ENCODE measurements at regions not wholly inside any gene's neighbourhood (a gene's known extent, or its start where the extent isn't known, plus 50 kb on each side); places are given as distances from the start of the nearest gene placed in this dataset.

GRCh38 chr1:213750231-213751063 lies 237.3 kb upstream of the PROX1 start:
- Histone ChIP-seq H3K4me3 (ENCODE audit: low read length) (no peak overlapping the region), H3K27ac (ENCODE audit: low read length) (no peak overlapping the region), H3K4me1 (ENCODE audit: insufficient read depth, low read length) (no peaks in the 10 kb centered on the region), H3K27me3 (ENCODE audit: insufficient read depth, low read length) (no peaks in the 10 kb centered on the region), H3K9me3 (ENCODE audit: insufficient read depth, low read depth, low read length) (no peaks in the 10 kb centered on the region), H3K9ac (ENCODE audit: low read depth, low read length) (no peak overlapping the region), H3K36me3 (ENCODE audit: insufficient read depth, low read depth, low read length) (no peaks in the 10 kb centered on the region)

- no peaks in the 10 kb centered on the region for H3K36me3 ChIP-seq (ENCODE audit: insufficient read depth, low read depth, low read length)
- H3K4me3 ChIP-seq (ENCODE audit: low read length) = no peak overlapping the region
- no peaks in the 10 kb centered on the region for H3K27me3 ChIP-seq (ENCODE audit: insufficient read depth, low read length)
- H3K4me1 ChIP-seq (ENCODE audit: insufficient read depth, low read length) = no peaks in the 10 kb centered on the region
- H3K9me3 ChIP-seq (ENCODE audit: insufficient read depth, low read depth, low read length) = no peaks in the 10 kb centered on the region
- H3K9ac ChIP-seq (ENCODE audit: low read depth, low read length) = no peak overlapping the region
- no peak overlapping the region for H3K27ac ChIP-seq (ENCODE audit: low read length)
Measured at GRCh38 chr1:213751064-213751397, 236.7 kb upstream of the PROX1 start.

GRCh38 chr1:213759359-213760181 lies 228.2 kb upstream of the PROX1 start:
- no peak overlapping the region for H3K27ac ChIP-seq (ENCODE audit: low read length)
- peaks cover 10% of the 10 kb centered on the region for H3K4me1 ChIP-seq (ENCODE audit: insufficient read depth, low read length)
- H3K4me3 ChIP-seq (ENCODE audit: low read length) = no peak overlapping the region
- no peak overlapping the region for H3K9ac ChIP-seq (ENCODE audit: low read depth, low read length)
- no peaks in the 10 kb centered on the region for H3K36me3 ChIP-seq (ENCODE audit: insufficient read depth, low read depth, low read length)
- no peaks in the 10 kb centered on the region for H3K9me3 ChIP-seq (ENCODE audit: insufficient read depth, low read depth, low read length)
- H3K27me3 ChIP-seq (ENCODE audit: insufficient read depth, low read length) = no peaks in the 10 kb centered on the region

DNA sequence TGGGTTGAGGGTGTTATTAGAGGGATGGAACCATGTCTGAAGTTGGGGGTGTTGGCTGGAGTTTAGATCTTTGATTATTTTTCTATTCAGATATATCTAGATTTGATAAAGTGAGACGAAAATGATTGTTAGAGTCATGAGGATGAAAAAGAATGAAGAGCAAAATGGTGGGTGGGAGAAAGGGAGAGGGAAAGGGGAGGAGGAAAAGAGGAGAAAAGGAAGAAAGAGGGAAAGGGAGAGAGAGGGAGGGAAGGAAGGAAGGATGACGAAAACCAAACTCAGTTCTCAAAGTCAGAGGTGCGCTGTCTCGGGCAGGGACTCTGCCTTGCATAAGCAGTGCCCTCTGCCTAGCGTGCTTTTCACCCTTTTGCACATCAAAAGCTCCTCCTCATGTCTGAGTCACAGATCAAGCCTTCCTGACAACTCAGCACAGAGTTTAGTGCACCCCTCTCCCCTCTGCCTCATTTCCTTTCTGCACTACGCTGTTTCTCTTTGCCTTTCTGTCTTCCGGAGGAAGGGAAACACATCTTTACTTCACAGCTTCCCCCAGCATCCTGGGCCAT lies 225.8 kb upstream of the PROX1 start:
- Histone ChIP-seq H3K9me3 (ENCODE audit: insufficient read depth, low read depth, low read length) (no peaks in the 10 kb centered on the region), H3K36me3 (ENCODE audit: insufficient read depth, low read depth, low read length) (no peaks in the 10 kb centered on the region), H3K27ac (ENCODE audit: low read length) (no peak overlapping the region), H3K4me3 (ENCODE audit: low read length) (no peak overlapping the region), H3K9ac (ENCODE audit: low read depth, low read length) (no peak overlapping the region), H3K4me1 (ENCODE audit: insufficient read depth, low read length) (peaks cover 10% of the 10 kb centered on the region), H3K27me3 (ENCODE audit: insufficient read depth, low read length) (no peaks in the 10 kb centered on the region)

DNA sequence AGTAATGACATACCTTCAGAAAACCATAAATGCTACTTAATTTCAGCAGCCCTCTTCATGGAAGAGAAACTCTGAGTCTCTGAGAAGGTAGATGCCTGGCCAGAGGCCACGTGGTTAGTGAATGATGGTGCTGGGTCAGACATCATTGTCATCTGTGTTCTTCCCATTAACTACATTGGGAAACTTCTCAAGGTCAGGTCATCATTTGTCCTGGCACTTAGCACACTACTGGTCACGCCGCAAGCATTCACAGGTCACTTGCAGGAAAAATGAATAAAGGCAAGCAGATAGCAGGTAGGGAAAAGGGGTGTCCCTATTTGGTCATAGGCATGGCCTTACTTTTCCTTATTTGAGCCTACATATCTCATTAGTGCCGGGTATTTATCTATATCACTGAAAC lies 220.1 kb upstream of the PROX1 start:
- no peaks in the 10 kb centered on the region for H3K27me3 ChIP-seq (ENCODE audit: insufficient read depth, low read length)
- H3K27ac ChIP-seq (ENCODE audit: low read length) = no peak overlapping the region
- H3K9ac ChIP-seq (ENCODE audit: low read depth, low read length) = no peak overlapping the region
- H3K4me3 ChIP-seq (ENCODE audit: low read length) = no peak overlapping the region
- no peaks in the 10 kb centered on the region for H3K9me3 ChIP-seq (ENCODE audit: insufficient read depth, low read depth, low read length)
- no peaks in the 10 kb centered on the region for H3K36me3 ChIP-seq (ENCODE audit: insufficient read depth, low read depth, low read length)
- no peaks in the 10 kb centered on the region for H3K4me1 ChIP-seq (ENCODE audit: insufficient read depth, low read length)

DNA sequence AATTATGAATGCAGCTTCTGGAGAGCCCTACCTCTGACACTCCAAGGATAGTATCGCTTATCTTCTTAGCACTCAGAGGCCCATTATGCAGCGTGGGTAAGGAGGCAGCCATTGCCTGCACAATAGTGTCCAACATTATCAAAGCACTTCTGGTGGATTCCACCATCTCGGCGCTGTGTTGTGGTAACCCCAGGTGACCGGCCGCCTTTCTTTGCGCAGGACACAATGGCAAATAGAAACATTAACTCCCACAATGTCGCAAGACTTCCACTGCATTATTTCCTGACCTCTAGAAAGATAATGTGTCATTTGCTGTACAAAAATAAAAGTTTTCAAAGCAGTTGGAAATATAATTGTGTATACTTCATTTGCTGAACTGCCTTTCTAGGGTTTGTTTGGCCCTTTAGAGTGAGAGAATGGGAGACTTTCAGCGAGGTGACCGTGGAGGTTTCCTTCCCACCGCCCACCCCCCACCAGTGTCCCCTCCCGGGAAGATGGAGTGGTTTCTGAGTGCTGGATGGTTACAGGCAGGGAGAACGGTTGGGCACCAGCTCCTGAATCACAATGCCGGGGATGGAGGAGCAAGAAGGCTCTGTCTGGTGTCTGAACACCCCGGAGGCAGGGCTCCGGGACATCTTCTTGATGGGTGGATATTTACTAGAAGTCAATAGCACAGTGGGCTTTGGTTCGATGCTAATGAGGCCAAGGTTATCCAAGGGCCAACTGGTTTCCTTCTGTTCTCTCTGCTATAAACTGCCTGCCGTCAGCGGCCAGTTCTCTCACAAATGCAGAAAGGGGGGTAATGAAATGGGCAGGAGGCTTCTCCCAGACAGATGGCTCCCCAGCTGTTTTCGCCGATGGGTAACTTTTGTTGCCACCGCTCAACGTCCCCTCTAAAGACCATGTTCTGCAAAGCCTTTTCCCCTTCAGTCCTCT lies 215.4 kb upstream of the PROX1 start:
- Histone ChIP-seq H3K27ac (ENCODE audit: low read length) (no peak overlapping the region), H3K9me3 (ENCODE audit: insufficient read depth, low read depth, low read length) (no peaks in the 10 kb centered on the region), H3K4me3 (ENCODE audit: low read length) (no peak overlapping the region), H3K36me3 (ENCODE audit: insufficient read depth, low read depth, low read length) (no peaks in the 10 kb centered on the region), H3K9ac (ENCODE audit: low read depth, low read length) (no peak overlapping the region), H3K4me1 (ENCODE audit: insufficient read depth, low read length) (no peaks in the 10 kb centered on the region), H3K27me3 (ENCODE audit: insufficient read depth, low read length) (no peaks in the 10 kb centered on the region)

DNA sequence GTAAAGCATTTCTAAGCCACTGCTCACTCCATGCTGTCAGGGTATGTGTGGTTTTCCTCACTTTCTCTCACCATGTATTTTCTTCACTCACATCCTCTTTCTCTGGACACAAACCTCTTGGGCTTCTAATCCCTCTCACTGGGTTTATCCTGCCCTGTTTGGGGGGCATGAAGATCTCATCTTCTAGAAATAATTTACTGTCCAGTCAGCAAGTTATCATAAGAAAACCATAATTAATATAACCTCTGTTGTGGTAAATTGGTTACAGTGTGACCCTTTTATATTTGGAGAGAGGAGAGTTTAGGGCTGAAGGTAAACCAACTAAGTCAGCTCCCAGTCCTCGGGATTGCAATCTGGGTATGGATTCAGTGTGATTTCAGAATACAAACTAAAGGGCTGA lies 213.8 kb upstream of the PROX1 start:
- Histone ChIP-seq H3K4me3 (ENCODE audit: low read length) (no peak overlapping the region), H3K27ac (ENCODE audit: low read length) (no peak overlapping the region), H3K4me1 (ENCODE audit: insufficient read depth, low read length) (no peaks in the 10 kb centered on the region), H3K27me3 (ENCODE audit: insufficient read depth, low read length) (no peaks in the 10 kb centered on the region), H3K9me3 (ENCODE audit: insufficient read depth, low read depth, low read length) (no peaks in the 10 kb centered on the region), H3K36me3 (ENCODE audit: insufficient read depth, low read depth, low read length) (no peaks in the 10 kb centered on the region), H3K9ac (ENCODE audit: low read depth, low read length) (no peak overlapping the region)

DNA sequence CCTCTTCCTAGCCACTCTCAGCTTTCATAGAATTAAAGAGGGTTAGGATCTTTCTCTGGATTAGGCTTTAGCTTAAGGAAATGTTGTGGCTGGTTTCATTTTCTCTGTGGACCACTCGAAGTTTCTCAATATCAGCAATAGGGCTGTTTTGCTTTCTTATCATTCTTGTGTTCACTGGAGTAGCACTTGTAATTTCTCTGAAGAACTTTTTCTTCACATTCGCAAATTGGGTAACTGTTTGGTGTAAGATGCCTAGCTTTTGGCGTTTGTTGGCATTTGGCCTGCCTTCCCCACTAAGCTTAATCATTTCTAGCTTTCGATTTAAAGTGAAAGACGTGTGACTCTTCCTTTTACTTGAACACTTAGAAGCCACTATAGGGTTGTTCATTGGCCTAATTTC lies 210.8 kb upstream of the PROX1 start:
- H3K27me3 ChIP-seq (ENCODE audit: insufficient read depth, low read length) = no peaks in the 10 kb centered on the region
- H3K9me3 ChIP-seq (ENCODE audit: insufficient read depth, low read depth, low read length) = no peaks in the 10 kb centered on the region
- no peaks in the 10 kb centered on the region for H3K4me1 ChIP-seq (ENCODE audit: insufficient read depth, low read length)
- no peak overlapping the region for H3K27ac ChIP-seq (ENCODE audit: low read length)
- no peaks in the 10 kb centered on the region for H3K36me3 ChIP-seq (ENCODE audit: insufficient read depth, low read depth, low read length)
- no peak overlapping the region for H3K9ac ChIP-seq (ENCODE audit: low read depth, low read length)
- no peak overlapping the region for H3K4me3 ChIP-seq (ENCODE audit: low read length)

GRCh38 chr1:213779228-213779627 lies 208.5 kb upstream of the PROX1 start:
- H3K9me3 ChIP-seq (ENCODE audit: insufficient read depth, low read depth, low read length) = no peaks in the 10 kb centered on the region
- no peak overlapping the region for H3K27ac ChIP-seq (ENCODE audit: low read length)
- H3K4me1 ChIP-seq (ENCODE audit: insufficient read depth, low read length) = no peaks in the 10 kb centered on the region
- H3K36me3 ChIP-seq (ENCODE audit: insufficient read depth, low read depth, low read length) = no peaks in the 10 kb centered on the region
- no peak overlapping the region for H3K4me3 ChIP-seq (ENCODE audit: low read length)
- H3K9ac ChIP-seq (ENCODE audit: low read depth, low read length) = no peak overlapping the region
- H3K27me3 ChIP-seq (ENCODE audit: insufficient read depth, low read length) = no peaks in the 10 kb centered on the region

GRCh38 chr1:213782941-213783672 lies 204.7 kb upstream of the PROX1 start:
- no peaks in the 10 kb centered on the region for H3K9me3 ChIP-seq (ENCODE audit: insufficient read depth, low read depth, low read length)
- no peak overlapping the region for H3K9ac ChIP-seq (ENCODE audit: low read depth, low read length)
- H3K27ac ChIP-seq (ENCODE audit: low read length) = no peak overlapping the region
- no peaks in the 10 kb centered on the region for H3K36me3 ChIP-seq (ENCODE audit: insufficient read depth, low read depth, low read length)
- no peaks in the 10 kb centered on the region for H3K4me1 ChIP-seq (ENCODE audit: insufficient read depth, low read length)
- H3K4me3 ChIP-seq (ENCODE audit: low read length) = no peak overlapping the region
- no peaks in the 10 kb centered on the region for H3K27me3 ChIP-seq (ENCODE audit: insufficient read depth, low read length)

GRCh38 chr1:213783893-213784292 lies 203.9 kb upstream of the PROX1 start:
- no peak overlapping the region for H3K9ac ChIP-seq (ENCODE audit: low read depth, low read length)
- H3K27ac ChIP-seq (ENCODE audit: low read length) = no peak overlapping the region
- no peak overlapping the region for H3K4me3 ChIP-seq (ENCODE audit: low read length)
- H3K4me1 ChIP-seq (ENCODE audit: insufficient read depth, low read length) = no peaks in the 10 kb centered on the region
- no peaks in the 10 kb centered on the region for H3K9me3 ChIP-seq (ENCODE audit: insufficient read depth, low read depth, low read length)
- H3K36me3 ChIP-seq (ENCODE audit: insufficient read depth, low read depth, low read length) = no peaks in the 10 kb centered on the region
- no peaks in the 10 kb centered on the region for H3K27me3 ChIP-seq (ENCODE audit: insufficient read depth, low read length)

Measured in iPS-20b (cell line).